DMS114 treated with DMSO at 0.1 percent for 48 hours (cell line): ENCODE measurements at regions not wholly inside any gene's neighbourhood (a gene's known extent, or its start where the extent isn't known, plus 50 kb on each side); places are given as distances from the start of the nearest gene placed in this dataset.
A peak's percentile ranks its signal among the peaks of the same experiment; 100 is the strongest.
"Not testable (repeated sequence)": the region's sequence is repeated elsewhere in the genome, so short reads cannot be mapped to it uniquely, and the experiment has no call there.

Experiments
- DNase-seq: peaks from one replicate; lab custom pipeline; 2025; ENCODE audit not compliant: unreplicated experiment; lab: John Stamatoyannopoulos, UW

GRCh38 chr14:40028991-40029390 lies 596.8 kb upstream of the FBXO33 start:
- no peak for DNase-seq

GRCh38 chr14:40025101-40025500 lies 592.9 kb upstream of the FBXO33 start:
- no peak for DNase-seq

- no peak for DNase-seq
Observed at GRCh38 chr14:40010961-40011360, 578.7 kb upstream of the FBXO33 start.

- DNase-seq = no peak
Observed at GRCh38 chr14:40009771-40010170, 577.5 kb upstream of the FBXO33 start.

- not testable (repeated sequence) for DNase-seq
Observed at GRCh38 chr14:40008345-40008744, 576.1 kb upstream of the FBXO33 start.

- DNase-seq = no peak
Observed at GRCh38 chr14:40004871-40005500, 572.8 kb upstream of the FBXO33 start.

GRCh38 chr14:40003773-40004172 lies 571.5 kb upstream of the FBXO33 start:
- no peak for DNase-seq

- DNase-seq = no peak
Observed at GRCh38 chr14:39998854-39999253, 566.6 kb upstream of the FBXO33 start.

- no peak for DNase-seq
Observed at GRCh38 chr14:39998114-39998513, 565.9 kb upstream of the FBXO33 start.

GRCh38 chr14:39991041-39991440 lies 558.8 kb upstream of the FBXO33 start:
- no peak for DNase-seq

GRCh38 chr14:39988939-39989338 lies 556.7 kb upstream of the FBXO33 start:
- peak; percentile 51 for DNase-seq

- DNase-seq = no peak
Observed at GRCh38 chr14:39984323-39984722, 552.1 kb upstream of the FBXO33 start.

GRCh38 chr14:39977198-39977597 lies 545.0 kb upstream of the FBXO33 start:
- no peak for DNase-seq

GRCh38 chr14:39974036-39974435 lies 541.8 kb upstream of the FBXO33 start:
- no peak for DNase-seq

GRCh38 chr14:39972704-39973103 lies 540.5 kb upstream of the FBXO33 start:
- no peak for DNase-seq

- DNase-seq = no peak
Observed at GRCh38 chr14:39967885-39968284, 535.7 kb upstream of the FBXO33 start.

- DNase-seq = no peak
Observed at GRCh38 chr14:39957987-39958386, 525.8 kb upstream of the FBXO33 start.

GRCh38 chr14:39957290-39957689 lies 525.1 kb upstream of the FBXO33 start:
- no peak for DNase-seq

- DNase-seq = no peak
Observed at GRCh38 chr14:39956372-39956771, 524.1 kb upstream of the FBXO33 start.

- no peak for DNase-seq
Observed at GRCh38 chr14:39948235-39948634, 516.0 kb upstream of the FBXO33 start.

- no peak for DNase-seq
Observed at GRCh38 chr14:39946807-39947206, 514.6 kb upstream of the FBXO33 start.

GRCh38 chr14:39939023-39939422 lies 506.8 kb upstream of the FBXO33 start:
- no peak for DNase-seq
